Liver (tissue), 3 donors: ENCODE measurements at regions not wholly inside any gene's neighbourhood (a gene's known extent, or its start where the extent isn't known, plus 50 kb on each side); places are given as distances from the start of the nearest gene placed in this dataset.

Source experiments
- ATF3 ChIP-seq: IDR thresholded peaks from 2 replicates; pipeline ENCODE4 v1.6.1; 2016; ENCODE audit warnings: antibody characterized with exemption
- EGR1 ChIP-seq, 2 donors: IDR thresholded peaks; 2 replicates each; pipeline ENCODE4 v1.6.1; 2016 to 2018; ENCODE audit warnings: antibody characterized with exemption in 2 of 2, low read depth in 2 of 2
- GABPA ChIP-seq, 2 donors: IDR thresholded peaks in 1 of 2; conservative IDR thresholded peaks in 1 of 2; 2 replicates each; pipeline ENCODE4 v1.6.1; 2016; ENCODE audit warnings: antibody characterized with exemption in 2 of 2, mild to moderate bottlenecking in 1 of 2, moderate library complexity in 1 of 2
- RAD21 ChIP-seq, 2 donors: IDR thresholded peaks; 2 replicates each; pipeline ENCODE4 v1.6.1; 2016; ENCODE audit warnings: antibody characterized with exemption in 2 of 2, mild to moderate bottlenecking in 2 of 2
- REST ChIP-seq: IDR thresholded peaks from 2 replicates; pipeline ENCODE4 v1.6.1; 2016; ENCODE audit warnings: antibody characterized with exemption, mild to moderate bottlenecking
- RXRA ChIP-seq, 2 donors: IDR thresholded peaks; 2 replicates each; pipeline ENCODE4 v1.6.1; 2017 to 2018; ENCODE audit warnings: antibody characterized with exemption in 2 of 2, mild to moderate bottlenecking in 1 of 2
- SP1 ChIP-seq: IDR thresholded peaks from 2 replicates; pipeline ENCODE4 v1.6.1; 2018; ENCODE audit warnings: antibody characterized with exemption, mild to moderate bottlenecking
- TAF1 ChIP-seq: conservative IDR thresholded peaks from 2 replicates; pipeline ENCODE4 v1.6.1; 2016; ENCODE audit warnings: antibody characterized with exemption, mild to moderate bottlenecking
- YY1 ChIP-seq: IDR thresholded peaks from 2 replicates; pipeline ENCODE4 v1.6.1; 2016; ENCODE audit warnings: antibody characterized with exemption, mild to moderate bottlenecking
- ZBTB33 ChIP-seq: IDR thresholded peaks from 2 replicates; pipeline ENCODE4 v1.6.1; 2016; ENCODE audit warnings: antibody characterized with exemption
- TF ChIP-seq, protein P1 (sequence below): fragments of 150-350 bp; IDR thresholded peaks from 2 replicates; pipeline ENCODE4 v1.5.1; 2017; ENCODE audit warnings: improper control_type of control experiment, low read depth, low read length; ENCODE audit not compliant: missing input control
- TF ChIP-seq, protein P2 (sequence below): IDR thresholded peaks from 2 replicates; pipeline ENCODE4 v1.6.1; 2016; ENCODE audit warnings: antibody characterized with exemption
- donor health status: healthy.
- donor health status: healthy.

GRCh38 chr10:31138026-31138553, 106.4 kb upstream of the ZNF438 start:
- TF ChIP-seq YY1 (no peak), EGR1 (IDR thresholded peaks at IDR 0.05; ENCODE audit: low read depth in 2 of 2) (no peak), ATF3 (no peak), RAD21 (IDR thresholded peaks at IDR 0.05) (no peak), SP1 (no peak), REST (no peak), RXRA (IDR thresholded peaks at IDR 0.05) (no peak), GABPA (IDR thresholded peaks at IDR 0.05 in 1 of 2, conservative IDR thresholded peaks at IDR 0.05 in 1 of 2) (no peak), TAF1 (no peak), ZBTB33 (no peak)
- TF ChIP-seq, protein P1, sequence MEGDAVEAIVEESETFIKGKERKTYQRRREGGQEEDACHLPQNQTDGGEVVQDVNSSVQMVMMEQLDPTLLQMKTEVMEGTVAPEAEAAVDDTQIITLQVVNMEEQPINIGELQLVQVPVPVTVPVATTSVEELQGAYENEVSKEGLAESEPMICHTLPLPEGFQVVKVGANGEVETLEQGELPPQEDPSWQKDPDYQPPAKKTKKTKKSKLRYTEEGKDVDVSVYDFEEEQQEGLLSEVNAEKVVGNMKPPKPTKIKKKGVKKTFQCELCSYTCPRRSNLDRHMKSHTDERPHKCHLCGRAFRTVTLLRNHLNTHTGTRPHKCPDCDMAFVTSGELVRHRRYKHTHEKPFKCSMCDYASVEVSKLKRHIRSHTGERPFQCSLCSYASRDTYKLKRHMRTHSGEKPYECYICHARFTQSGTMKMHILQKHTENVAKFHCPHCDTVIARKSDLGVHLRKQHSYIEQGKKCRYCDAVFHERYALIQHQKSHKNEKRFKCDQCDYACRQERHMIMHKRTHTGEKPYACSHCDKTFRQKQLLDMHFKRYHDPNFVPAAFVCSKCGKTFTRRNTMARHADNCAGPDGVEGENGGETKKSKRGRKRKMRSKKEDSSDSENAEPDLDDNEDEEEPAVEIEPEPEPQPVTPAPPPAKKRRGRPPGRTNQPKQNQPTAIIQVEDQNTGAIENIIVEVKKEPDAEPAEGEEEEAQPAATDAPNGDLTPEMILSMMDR: no peak
- TF ChIP-seq, protein P2, sequence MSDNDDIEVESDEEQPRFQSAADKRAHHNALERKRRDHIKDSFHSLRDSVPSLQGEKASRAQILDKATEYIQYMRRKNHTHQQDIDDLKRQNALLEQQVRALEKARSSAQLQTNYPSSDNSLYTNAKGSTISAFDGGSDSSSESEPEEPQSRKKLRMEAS: no peak
